Neural progenitor cell (in vitro differentiated cells): ENCODE measurements at regions not wholly inside any gene's neighbourhood (a gene's known extent, or its start where the extent isn't known, plus 50 kb on each side); places are given as distances from the start of the nearest gene placed in this dataset.

Experiments used
- DNase-seq: peaks from one replicate; pipeline ENCODE4 v3.0.0-alpha.2; 2016; ENCODE audit warnings: low spot score
- H2AFZ ChIP-seq: fragments of 200-600 bp; sonication (generic); replicated peaks from 2 replicates; pipeline ENCODE4 v1.6.1; 2016; ENCODE audit warnings: antibody characterized with exemption
- H3F3A ChIP-seq: fragments of 200-600 bp; sonication (generic); 2 replicates; pipeline ENCODE4 v1.6.1; 2016; ENCODE audit warnings: antibody characterized with exemption, low read depth
- H3K27ac ChIP-seq: fragments of 200-600 bp; sonication (generic); 2 replicates; pipeline ENCODE4 v1.5.1; 2016; ENCODE audit warnings: mild to moderate bottlenecking
- H3K27me3 ChIP-seq: fragments of 200-600 bp; sonication (generic); 2 replicates; pipeline ENCODE4 v1.6.1; 2016; ENCODE audit warnings: mild to moderate bottlenecking, moderate library complexity
- H3K36me3 ChIP-seq: fragments of 200-600 bp; sonication (generic); 2 replicates; pipeline ENCODE4 v1.5.1; 2016
- H3K4me1 ChIP-seq: fragments of 200-600 bp; sonication (generic); 2 replicates; pipeline ENCODE4 v1.6.1; 2016; ENCODE audit warnings: mixed run types
- H3K4me2 ChIP-seq: fragments of 200-600 bp; sonication (generic); 2 replicates; pipeline ENCODE4 v1.6.1; 2016
- H3K4me3 ChIP-seq: fragments of 200-600 bp; sonication (generic); 2 replicates; pipeline ENCODE4 v1.5.1; 2016
- H3K79me2 ChIP-seq: fragments of 200-600 bp; sonication (generic); 2 replicates; pipeline ENCODE4 v1.6.1; 2016; ENCODE audit warnings: low read depth
- H3K9ac ChIP-seq: fragments of 200-600 bp; sonication (generic); 2 replicates; pipeline ENCODE4 v1.6.1; 2016
- H3K9me3 ChIP-seq: fragments of 200-600 bp; sonication (generic); 2 replicates; pipeline ENCODE4 v1.5.1; 2016; ENCODE audit warnings: low read depth
- H4K20me1 ChIP-seq: fragments of 200-600 bp; sonication (generic); 2 replicates; pipeline ENCODE4 v1.6.1; 2016; ENCODE audit warnings: low read depth
- H3K27ac Mint-ChIP-seq: 3 replicates; pipeline ENCODE4 v1.8.0; 2021; ENCODE audit warnings: mixed read lengths
- H3K27me3 Mint-ChIP-seq: 2 replicates; pipeline ENCODE4 v1.8.0; 2022; ENCODE audit warnings: low read depth, mild to moderate bottlenecking, inconsistent platforms, moderate library complexity, mixed read lengths; ENCODE audit not compliant: insufficient read depth
- H3K36me3 Mint-ChIP-seq: 3 replicates; pipeline ENCODE4 v1.8.0; 2021; ENCODE audit warnings: mixed read lengths
- H3K4me1 Mint-ChIP-seq: 3 replicates; pipeline ENCODE4 v1.8.0; 2021; ENCODE audit warnings: mixed read lengths
- H3K4me3 Mint-ChIP-seq: 3 replicates; pipeline ENCODE4 v1.8.0; 2021; ENCODE audit warnings: mild to moderate bottlenecking, moderate library complexity, mixed read lengths
- H3K9me3 Mint-ChIP-seq: 3 replicates; pipeline ENCODE4 v1.8.0; 2020; ENCODE audit warnings: mixed read lengths
- EZH2 ChIP-seq: fragments of 200-600 bp; sonication (generic); IDR thresholded peaks from 2 replicates; pipeline ENCODE4 v1.6.1; 2017; ENCODE audit warnings: antibody characterized with exemption, mild to moderate bottlenecking, moderate library complexity
- EZH2phosphoT487 ChIP-seq: fragments of 200-600 bp; sonication (generic); IDR thresholded peaks from 2 replicates; pipeline ENCODE4 v1.6.1; 2017; ENCODE audit warnings: antibody characterized with exemption
- TF ChIP-seq, protein P1 (sequence below): fragments of 200-600 bp; sonication (generic); IDR thresholded peaks from 2 replicates; pipeline ENCODE4 v1.5.1; 2017; ENCODE audit warnings: antibody characterized with exemption, mild to moderate bottlenecking

DNA sequence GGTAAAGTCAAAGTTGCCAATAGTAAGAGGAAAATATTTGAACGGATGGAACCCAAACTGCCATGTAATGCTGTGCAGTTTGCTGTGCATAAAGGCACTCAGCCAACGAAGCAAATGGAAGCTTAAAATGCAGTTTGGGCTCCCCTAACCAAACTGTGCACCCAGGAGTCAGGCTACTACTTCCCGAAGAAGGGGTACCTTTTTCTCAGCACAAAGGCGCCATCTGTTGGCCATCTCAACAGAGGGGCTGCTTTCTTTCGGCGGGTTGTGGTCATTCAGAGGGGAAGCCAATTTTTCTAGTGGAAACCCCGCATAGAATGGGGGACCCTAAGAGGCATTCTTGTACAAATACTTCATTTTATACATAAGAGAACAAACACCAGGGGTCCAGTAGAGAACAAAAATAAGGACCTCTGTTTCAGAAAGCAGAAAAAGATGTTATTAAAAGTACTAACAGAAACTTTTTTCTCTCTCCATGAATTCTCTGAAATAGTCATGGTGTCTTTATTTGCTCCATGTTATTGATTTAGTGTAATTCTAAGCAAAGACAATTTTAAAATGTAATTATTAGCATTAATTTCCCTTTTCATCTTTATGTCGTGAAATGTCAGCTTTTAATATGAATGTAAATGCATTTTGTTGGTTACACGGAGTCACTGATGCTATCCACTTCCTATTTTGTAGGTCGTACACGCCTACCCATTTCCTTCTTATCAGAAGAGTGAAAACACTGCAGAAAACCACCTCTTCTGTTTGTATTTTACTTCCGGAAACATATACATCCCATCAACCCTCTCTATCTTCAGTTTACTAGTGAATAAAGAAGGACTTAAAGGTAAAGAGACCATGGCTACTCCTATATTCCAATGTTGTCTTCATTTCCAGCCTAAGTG lies 453.3 kb downstream of the KCNJ2 start:
- H3K4me2 ChIP-seq = no peak overlapping the region
- H2AFZ ChIP-seq = no peak overlapping the region
- no peaks in the 10 kb centered on the region for H3K36me3 Mint-ChIP-seq
- H3K9ac ChIP-seq = no peak overlapping the region
- no peak overlapping the region for H3K27ac ChIP-seq
- no peaks in the 10 kb centered on the region for H3K4me1 ChIP-seq
- no peaks in the 10 kb centered on the region for H4K20me1 ChIP-seq
- H3K9me3 ChIP-seq = no peaks in the 10 kb centered on the region
- peaks cover 15% of the 10 kb centered on the region for H3K4me1 Mint-ChIP-seq
- peak; percentile 81 for DNase-seq
- no peak overlapping the region for H3K4me3 Mint-ChIP-seq
- TF ChIP-seq EZH2 (no peak), EZH2phosphoT487 (no peak)
- TF ChIP-seq, protein P1, sequence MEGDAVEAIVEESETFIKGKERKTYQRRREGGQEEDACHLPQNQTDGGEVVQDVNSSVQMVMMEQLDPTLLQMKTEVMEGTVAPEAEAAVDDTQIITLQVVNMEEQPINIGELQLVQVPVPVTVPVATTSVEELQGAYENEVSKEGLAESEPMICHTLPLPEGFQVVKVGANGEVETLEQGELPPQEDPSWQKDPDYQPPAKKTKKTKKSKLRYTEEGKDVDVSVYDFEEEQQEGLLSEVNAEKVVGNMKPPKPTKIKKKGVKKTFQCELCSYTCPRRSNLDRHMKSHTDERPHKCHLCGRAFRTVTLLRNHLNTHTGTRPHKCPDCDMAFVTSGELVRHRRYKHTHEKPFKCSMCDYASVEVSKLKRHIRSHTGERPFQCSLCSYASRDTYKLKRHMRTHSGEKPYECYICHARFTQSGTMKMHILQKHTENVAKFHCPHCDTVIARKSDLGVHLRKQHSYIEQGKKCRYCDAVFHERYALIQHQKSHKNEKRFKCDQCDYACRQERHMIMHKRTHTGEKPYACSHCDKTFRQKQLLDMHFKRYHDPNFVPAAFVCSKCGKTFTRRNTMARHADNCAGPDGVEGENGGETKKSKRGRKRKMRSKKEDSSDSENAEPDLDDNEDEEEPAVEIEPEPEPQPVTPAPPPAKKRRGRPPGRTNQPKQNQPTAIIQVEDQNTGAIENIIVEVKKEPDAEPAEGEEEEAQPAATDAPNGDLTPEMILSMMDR = peak; percentile 85
- H3K27ac Mint-ChIP-seq = no peak overlapping the region
- no peaks in the 10 kb centered on the region for H3F3A ChIP-seq
- no peaks in the 10 kb centered on the region for H3K9me3 Mint-ChIP-seq
- H3K79me2 ChIP-seq = no peaks in the 10 kb centered on the region
- no peaks in the 10 kb centered on the region for H3K36me3 ChIP-seq
- H3K27me3 ChIP-seq = no peaks in the 10 kb centered on the region
- H3K27me3 Mint-ChIP-seq = peaks cover 6% of the 10 kb centered on the region
- H3K4me3 ChIP-seq = no peak overlapping the region

DNA sequence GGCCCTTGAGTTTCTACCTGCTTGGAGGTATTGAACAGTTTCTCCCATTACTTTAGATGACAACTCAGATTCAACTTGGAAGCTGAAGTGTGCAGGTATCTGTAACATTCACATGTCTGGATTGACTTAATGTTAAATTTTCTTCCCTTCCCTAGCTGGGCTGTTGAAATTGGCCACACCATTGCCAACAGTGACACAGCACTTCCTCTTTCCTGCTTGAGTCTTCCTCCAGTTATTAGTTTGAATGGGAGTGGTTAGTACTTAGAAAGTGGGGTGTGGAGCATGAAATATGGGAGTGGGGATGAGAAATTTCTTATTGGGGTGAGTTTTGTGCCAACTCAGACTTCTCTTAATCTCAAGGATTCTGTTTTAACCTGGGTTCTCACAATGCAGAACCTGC lies 454.9 kb downstream of the KCNJ2 start:
- Histone ChIP-seq H3K27me3 (no peaks in the 10 kb centered on the region), H3K9me3 (no peaks in the 10 kb centered on the region), H4K20me1 (no peaks in the 10 kb centered on the region), H3K9ac (no peak overlapping the region), H3K4me1 (no peaks in the 10 kb centered on the region), H3K79me2 (no peaks in the 10 kb centered on the region), H3K4me2 (no peak overlapping the region), H3K4me3 (no peak overlapping the region), H3K36me3 (no peaks in the 10 kb centered on the region), H3F3A (no peaks in the 10 kb centered on the region), H3K27ac (no peak overlapping the region), H2AFZ (no peak overlapping the region)
- H3K4me3 Mint-ChIP-seq = peak overlapping the region; percentile 41
- no peak overlapping the region for H3K27ac Mint-ChIP-seq
- no peak for DNase-seq
- H3K9me3 Mint-ChIP-seq = peaks cover 2% of the 10 kb centered on the region
- no peaks in the 10 kb centered on the region for H3K36me3 Mint-ChIP-seq
- TF ChIP-seq EZH2phosphoT487 (no peak), EZH2 (no peak)
- TF ChIP-seq, protein P1 = no peak
- peaks cover 7% of the 10 kb centered on the region for H3K27me3 Mint-ChIP-seq
- H3K4me1 Mint-ChIP-seq = peaks cover 15% of the 10 kb centered on the region

DNA sequence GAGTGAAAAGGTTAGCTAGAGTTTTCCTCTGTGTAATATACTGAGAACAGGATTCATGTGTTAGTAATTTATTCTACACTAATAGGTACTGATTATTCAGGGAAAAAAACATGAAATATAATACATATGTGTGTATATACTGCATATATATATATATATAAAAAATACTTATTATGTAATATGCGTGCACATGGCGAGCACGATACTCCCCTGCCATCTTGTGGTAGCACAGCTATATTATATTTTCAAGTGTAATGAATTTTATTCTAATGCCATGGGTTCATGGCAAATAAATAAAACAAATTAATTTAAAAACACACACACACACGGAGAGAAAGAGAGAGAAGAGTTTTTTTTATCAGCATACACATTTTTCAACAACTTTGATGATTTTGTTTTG lies 460.6 kb downstream of the KCNJ2 start:
- Histone ChIP-seq H3K4me1 (no peaks in the 10 kb centered on the region), H3K4me3 (no peak overlapping the region), H3K9me3 (no peaks in the 10 kb centered on the region), H4K20me1 (no peaks in the 10 kb centered on the region), H3K27me3 (no peaks in the 10 kb centered on the region), H3F3A (no peaks in the 10 kb centered on the region), H3K36me3 (no peaks in the 10 kb centered on the region), H3K79me2 (no peaks in the 10 kb centered on the region), H3K27ac (no peak overlapping the region), H2AFZ (no peak overlapping the region), H3K9ac (no peak overlapping the region), H3K4me2 (no peak overlapping the region)
- TF ChIP-seq EZH2phosphoT487 = no peak
- no peak for TF ChIP-seq EZH2
- TF ChIP-seq, protein P1 = peak; percentile 4
- Mint-ChIP-seq H3K27ac (no peak overlapping the region), H3K36me3 (no peaks in the 10 kb centered on the region), H3K4me3 (no peak overlapping the region), H3K27me3 (peaks cover 2% of the 10 kb centered on the region), H3K4me1 (no peaks in the 10 kb centered on the region), H3K9me3 (peaks cover 2% of the 10 kb centered on the region)
- no peak for DNase-seq
